GM12878 (cell line): ENCODE measurements at regions not wholly inside any gene's neighbourhood (a gene's known extent, or its start where the extent isn't known, plus 50 kb on each side); places are given as distances from the start of the nearest gene placed in this dataset.

Source experiments
- ATAC-seq: fragments of 200-7000 bp; cut with Tn5 transposase; 3 replicates; pipeline ENCODE4 v1.9.1; 2020; ENCODE audit warnings: mild to moderate bottlenecking, moderate library complexity
- BruUV-seq: library from RNA; stranded (reverse); fragments of 400-500 nt; replicated peaks from 2 replicates; lab custom pipeline; 2021; lab: Mats Ljungman, UMichigan
- CTCF ChIA-PET: fragments of 300-600 bp; sonication (Branson Sonifier 250); formaldehyde crosslinking; extraction: SDS; loops from one replicate; lab custom pipeline; 2021; ENCODE audit warnings: inconsistent platforms; lab: Yijun Ruan, JAX
- POLR2A ChIA-PET: fragments of 350-600 bp; formaldehyde crosslinking; extraction: SDS; loops from one replicate; lab custom pipeline; 2021; ENCODE audit warnings: inconsistent platforms; lab: Charles Lee
- RAD21 ChIA-PET: fragments of 300-600 bp; sonication (Branson Sonifier 250); formaldehyde crosslinking; loops from one replicate; lab custom pipeline; 2023; ENCODE audit warnings: antibody characterized with exemption; ENCODE audit not compliant: unreplicated experiment; lab: Charles Lee
- SMC1A ChIA-PET: fragments of 300-600 bp; sonication (Branson Sonifier 250); formaldehyde crosslinking; loops from one replicate; lab custom pipeline; 2023; ENCODE audit not compliant: unreplicated experiment, uncharacterized antibody; lab: Charles Lee
- DNase-seq: peaks from one replicate; pipeline ENCODE4 v3.0.0-alpha.2; 2011; ENCODE audit warnings: low read depth, low spot score
- FAIRE-seq: peaks from 3 replicates; lab custom pipeline; 2011; peaks lifted over from hg19 to GRCh38; lab: Jason Lieb, UNC
- H2AFZ ChIP-seq: 2 replicates; pipeline ENCODE4 v1.6.0; 2011; ENCODE audit warnings: low read depth, low read length, control low read depth; ENCODE audit not compliant: control insufficient read depth
- H3K27ac ChIP-seq: 2 replicates; pipeline ENCODE4 v1.5.1; 2011; ENCODE audit warnings: control low read depth; ENCODE audit not compliant: control insufficient read depth, insufficient read depth
- H3K27me3 ChIP-seq, 2 experiments: replicated peaks in 1 of 2; 2 replicates each; pipeline versions ENCODE4 v1.6.0 to v1.6.1; 2011; ENCODE audit warnings: low read length in 1 of 2; ENCODE audit not compliant: control insufficient read depth in 2 of 2, insufficient read depth in 2 of 2
- H3K36me3 ChIP-seq, 2 experiments: 2 replicates each; pipeline ENCODE4 v1.5.1; 2011; ENCODE audit warnings: low read length in 1 of 2; ENCODE audit not compliant: control insufficient read depth in 2 of 2, insufficient read depth in 2 of 2
- H3K4me1 ChIP-seq: 2 replicates; pipeline ENCODE4 v1.6.1; 2011; ENCODE audit warnings: mild to moderate bottlenecking, low read length, moderate library complexity, mixed read lengths; ENCODE audit not compliant: control insufficient read depth, insufficient read depth
- H3K4me2 ChIP-seq: 2 replicates; pipeline ENCODE4 v1.6.0; 2011; ENCODE audit warnings: control low read depth; ENCODE audit not compliant: control insufficient read depth, insufficient read depth
- H3K4me3 ChIP-seq: fragments of 200-600 bp; sonication (generic); 2 replicates; pipeline ENCODE4 v1.5.1; 2016
- H3K79me2 ChIP-seq: 2 replicates; pipeline ENCODE4 v1.6.0; 2011; ENCODE audit warnings: low read length; ENCODE audit not compliant: control insufficient read depth, insufficient read depth
- H3K9ac ChIP-seq: 2 replicates; pipeline ENCODE4 v1.8.0; 2011; ENCODE audit warnings: low read length, control low read depth, mixed read lengths; ENCODE audit not compliant: control insufficient read depth, insufficient read depth
- H3K9me3 ChIP-seq: replicated peaks from 3 replicates; pipeline ENCODE4 v1.5.1; 2011; ENCODE audit warnings: mild to moderate bottlenecking, low read length; ENCODE audit not compliant: control insufficient read depth, insufficient read depth
- H4K20me1 ChIP-seq: 2 replicates; pipeline ENCODE4 v1.6.0; 2011; ENCODE audit not compliant: control insufficient read depth, insufficient read depth
- BACH1 ChIP-seq: fragments of 450-650 bp; IDR thresholded peaks from 2 replicates; pipeline ENCODE4 v1.6.1; 2017; ENCODE audit warnings: mild to moderate bottlenecking, borderline replicate concordance
- IRF4 ChIP-seq: IDR thresholded peaks from 2 replicates; pipeline ENCODE4 v1.6.1; 2011; ENCODE audit warnings: low read depth, low read length
- JUNB ChIP-seq: IDR thresholded peaks from 2 replicates; pipeline ENCODE4 v1.6.1; 2016; ENCODE audit warnings: antibody characterized with exemption, mild to moderate bottlenecking
- RB1 ChIP-seq: fragments of 450-650 bp; formaldehyde crosslinking; IDR thresholded peaks from 2 replicates; pipeline ENCODE4 v1.6.1; 2017; ENCODE audit warnings: mild to moderate bottlenecking, borderline replicate concordance
- RCOR1 ChIP-seq: conservative IDR thresholded peaks from 2 replicates; pipeline ENCODE4 v1.6.1; 2012; ENCODE audit warnings: low read depth, low read length, improper control_type of control experiment
- SIN3A ChIP-seq: IDR thresholded peaks from 2 replicates; pipeline ENCODE4 v1.6.1; 2012; ENCODE audit warnings: low read depth, low read length, improper control_type of control experiment
- SIX5 ChIP-seq: IDR thresholded peaks from 2 replicates; pipeline ENCODE4 v1.6.1; 2011; ENCODE audit warnings: mild to moderate bottlenecking, low read depth, low read length, moderate library complexity; ENCODE audit not compliant: severe bottlenecking
- SMAD5 ChIP-seq: IDR thresholded peaks from 2 replicates; pipeline ENCODE4 v1.6.1; 2016; ENCODE audit warnings: antibody characterized with exemption, low read depth
- TARDBP ChIP-seq: IDR thresholded peaks from 2 replicates; pipeline ENCODE4 v1.6.1; 2016; ENCODE audit warnings: borderline replicate concordance
- TCF12 ChIP-seq: IDR thresholded peaks from 2 replicates; pipeline ENCODE4 v1.6.1; 2011; ENCODE audit warnings: low read depth, mild to moderate bottlenecking, low read length
- TCF3 ChIP-seq: IDR thresholded peaks from 2 replicates; pipeline ENCODE4 v1.6.1; 2012; ENCODE audit warnings: low read depth, mild to moderate bottlenecking, low read length, borderline replicate concordance; ENCODE audit not compliant: insufficient read depth
- WGBS: methylation state at CpG from one replicate; pipeline ENCODE4 v1.1.6; 2016; ENCODE audit warnings: low lambda C conversion rate; ENCODE audit not compliant: insufficient replicate concordance, insufficient coverage; ENCODE audit errors: missing lambda C conversion rate; 5-methylcytosine and 5-hydroxymethylcytosine counted together
- in situ Hi-C: fragments of 300-500 bp; cut with MboI; formaldehyde crosslinking; loops from 9 replicates; pipeline ENCODE4 v1.14.3; 2018; ENCODE audit warnings: mixed read lengths
- intact Hi-C: fragments of 100-400 bp; cut with micrococcal nuclease; formaldehyde crosslinking; loops from one replicate; pipeline ENCODE4 v1.14.2; 2022; ENCODE audit not compliant: unreplicated experiment
- TF ChIP-seq, protein P1 (sequence below): IDR thresholded peaks from 2 replicates; pipeline ENCODE4 v1.6.1; 2011; ENCODE audit warnings: low read depth, low read length, improper control_type of control experiment, borderline replicate concordance
- TF ChIP-seq, protein P2 (sequence below): IDR thresholded peaks from 2 replicates; pipeline ENCODE4 v1.6.1; 2012; ENCODE audit warnings: low read length, inconsistent platforms
- TF ChIP-seq, protein P3 (sequence below): IDR thresholded peaks from 2 replicates; pipeline ENCODE4 v1.6.1; 2011; ENCODE audit warnings: borderline replicate concordance, low read depth, mild to moderate bottlenecking, moderate library complexity, mixed read lengths, low read length; ENCODE audit not compliant: insufficient read depth; ENCODE audit errors: extremely low read length

- ATAC-seq (no peak; the same call in 2 of the 3 replicates), FAIRE-seq (no peak), DNase-seq (no peak)
- Histone ChIP-seq H3K79me2 (no peaks in the 10 kb centered on the region), H3K9me3 (no peaks in the 10 kb centered on the region; the same call in 2 of the 3 replicates), H3K27ac (no peak overlapping the region), H2AFZ (no peak overlapping the region), H3K4me3 (no peak overlapping the region), H3K4me2 (no peak overlapping the region), H4K20me1 (no peaks in the 10 kb centered on the region), H3K36me3 (no peaks in the 10 kb centered on the region), H3K4me1 (no peaks in the 10 kb centered on the region), H3K9ac (no peak overlapping the region), H3K27me3 (no peaks in the 10 kb centered on the region)
- intact Hi-C loops, result no loop called here
- BruUV-seq, result no TSS peak
- SMC1A ChIA-PET, result no interaction called here
- CTCF ChIA-PET, result no interaction called here
- no peak for TF ChIP-seq SIX5
- TF ChIP-seq IRF4, result no peak
- RAD21 ChIA-PET, result no interaction called here
- 82% methylated on average over 4 of the region's 4 CpGs for WGBS
- POLR2A ChIA-PET, result no interaction called here
- in situ Hi-C loops, result no loop called here
These were observed 102.2 kb downstream of the TMX1 start for GRCh38 chr14:51342226-51342625.

DNA sequence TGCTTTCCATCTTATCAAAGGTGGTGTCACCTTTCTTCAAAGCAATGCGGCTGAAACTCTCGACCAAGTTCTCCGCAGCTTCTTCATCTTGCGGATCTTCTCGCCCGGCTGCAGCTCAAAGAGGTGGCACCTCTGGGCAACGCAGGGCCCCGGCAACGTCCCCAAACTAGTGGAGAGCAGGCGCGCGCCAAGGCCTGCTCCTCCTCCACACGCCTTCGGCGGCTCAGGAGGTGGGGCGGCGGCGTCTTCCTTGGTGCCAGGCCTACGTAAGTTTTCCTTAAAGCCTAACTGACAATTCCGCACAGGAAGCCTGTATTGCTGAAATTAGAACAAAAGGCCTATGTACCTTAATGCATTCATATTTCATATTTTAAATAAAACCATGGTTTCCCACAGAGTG lies 112.0 kb downstream of the TMX1 start:
- intact Hi-C loops, result no loop called here

More for the DNA sequence above, 112.0 kb downstream of the TMX1 start:
- Histone ChIP-seq H4K20me1 (no peaks in the 10 kb centered on the region), H3K4me1 (no peaks in the 10 kb centered on the region), H2AFZ (no peak overlapping the region), H3K9ac (no peak overlapping the region), H3K9me3 (no peaks in the 10 kb centered on the region; the same call in 2 of the 3 replicates), H3K36me3 (no peaks in the 10 kb centered on the region), H3K4me3 (no peak overlapping the region), H3K79me2 (no peaks in the 10 kb centered on the region), H3K4me2 (no peak overlapping the region), H3K27ac (no peak overlapping the region), H3K27me3 (0 out of 4 replicates have a peak, but pooled peaks cover 0 to under 1% of the 10 kb centered on the region in 2 experiments)
- ChIA-PET RAD21 (no interaction called here), CTCF (no interaction called here), POLR2A (no interaction called here), SMC1A (no interaction called here)
- DNase-seq (no peak), ATAC-seq (no peak), FAIRE-seq (no peak)
- TF ChIP-seq RCOR1 (no peak), TCF12 (no peak), TCF3 (no peak), SIN3A (no peak), SMAD5 (no peak), BACH1 (no peak), JUNB (no peak), TARDBP (no peak), RB1 (no peak)
- TF ChIP-seq, protein P1, sequence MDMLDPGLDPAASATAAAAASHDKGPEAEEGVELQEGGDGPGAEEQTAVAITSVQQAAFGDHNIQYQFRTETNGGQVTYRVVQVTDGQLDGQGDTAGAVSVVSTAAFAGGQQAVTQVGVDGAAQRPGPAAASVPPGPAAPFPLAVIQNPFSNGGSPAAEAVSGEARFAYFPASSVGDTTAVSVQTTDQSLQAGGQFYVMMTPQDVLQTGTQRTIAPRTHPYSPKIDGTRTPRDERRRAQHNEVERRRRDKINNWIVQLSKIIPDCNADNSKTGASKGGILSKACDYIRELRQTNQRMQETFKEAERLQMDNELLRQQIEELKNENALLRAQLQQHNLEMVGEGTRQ, result no peak
- TF ChIP-seq, protein P2, sequence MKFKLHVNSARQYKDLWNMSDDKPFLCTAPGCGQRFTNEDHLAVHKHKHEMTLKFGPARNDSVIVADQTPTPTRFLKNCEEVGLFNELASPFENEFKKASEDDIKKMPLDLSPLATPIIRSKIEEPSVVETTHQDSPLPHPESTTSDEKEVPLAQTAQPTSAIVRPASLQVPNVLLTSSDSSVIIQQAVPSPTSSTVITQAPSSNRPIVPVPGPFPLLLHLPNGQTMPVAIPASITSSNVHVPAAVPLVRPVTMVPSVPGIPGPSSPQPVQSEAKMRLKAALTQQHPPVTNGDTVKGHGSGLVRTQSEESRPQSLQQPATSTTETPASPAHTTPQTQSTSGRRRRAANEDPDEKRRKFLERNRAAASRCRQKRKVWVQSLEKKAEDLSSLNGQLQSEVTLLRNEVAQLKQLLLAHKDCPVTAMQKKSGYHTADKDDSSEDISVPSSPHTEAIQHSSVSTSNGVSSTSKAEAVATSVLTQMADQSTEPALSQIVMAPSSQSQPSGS, result no peak
- TF ChIP-seq, protein P3, sequence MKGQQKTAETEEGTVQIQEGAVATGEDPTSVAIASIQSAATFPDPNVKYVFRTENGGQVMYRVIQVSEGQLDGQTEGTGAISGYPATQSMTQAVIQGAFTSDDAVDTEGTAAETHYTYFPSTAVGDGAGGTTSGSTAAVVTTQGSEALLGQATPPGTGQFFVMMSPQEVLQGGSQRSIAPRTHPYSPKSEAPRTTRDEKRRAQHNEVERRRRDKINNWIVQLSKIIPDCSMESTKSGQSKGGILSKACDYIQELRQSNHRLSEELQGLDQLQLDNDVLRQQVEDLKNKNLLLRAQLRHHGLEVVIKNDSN, result no peak
- WGBS, result 84% methylated on average over 20 of the region's 20 CpGs
- in situ Hi-C loops, result no loop called here
- BruUV-seq, result no TSS peak
